Urinary bladder (tissue), 3 donors: ENCODE measurements at regions not wholly inside any gene's neighbourhood (a gene's known extent, or its start where the extent isn't known, plus 50 kb on each side); places are given as distances from the start of the nearest gene placed in this dataset.

Experiments used
- DNase-seq: peaks from one replicate; pipeline ENCODE4 v3.0.0-alpha.2; 2015; ENCODE audit errors: extremely low spot score
- H3K27ac ChIP-seq: one replicate; pipeline ENCODE4 v1.5.1; 2013; ENCODE audit warnings: low read depth, mild to moderate bottlenecking, moderate library complexity
- H3K36me3 ChIP-seq: one replicate; pipeline ENCODE4 v1.6.1; 2013; ENCODE audit warnings: mild to moderate bottlenecking, moderate library complexity; ENCODE audit not compliant: insufficient read depth
- H3K4me1 ChIP-seq: one replicate; pipeline ENCODE4 v1.6.1; 2013; ENCODE audit warnings: mild to moderate bottlenecking, moderate library complexity; ENCODE audit not compliant: insufficient read depth
- H3K4me3 ChIP-seq: one replicate; pipeline ENCODE4 v1.5.1; 2013; ENCODE audit warnings: low read depth, low read length
- WGBS: extraction: QIAGEN DNeasy Blood & Tissue Kit; methylation state at CpG from one replicate; pipeline ENCODE4 v1.1.7; 2013; 5-methylcytosine and 5-hydroxymethylcytosine counted together
- donor health status: healthy with polysubstance abuse.
- donor health status: healthy.

GRCh38 chr15:94061041-94061440 lies 170.3 kb upstream of the MCTP2 start:
- Histone ChIP-seq H3K36me3 (no peaks in the 10 kb centered on the region), H3K4me1 (no peaks in the 10 kb centered on the region), H3K27ac (no peak overlapping the region), H3K4me3 (no peak overlapping the region)
- no peak for DNase-seq
- WGBS: 78% methylated on average over 3 of the region's 3 CpGs

GRCh38 chr15:94059013-94059587 lies 172.3 kb upstream of the MCTP2 start:
- H3K27ac ChIP-seq: no peak overlapping the region
- no peak overlapping the region for H3K4me3 ChIP-seq
- H3K36me3 ChIP-seq: no peaks in the 10 kb centered on the region
- H3K4me1 ChIP-seq: no peaks in the 10 kb centered on the region
- DNase-seq: no peak
- WGBS: 52% methylated on average over 3 of the region's 3 CpGs

GRCh38 chr15:94057305-94057704 lies 174.1 kb upstream of the MCTP2 start:
- no peak overlapping the region for H3K27ac ChIP-seq
- no peaks in the 10 kb centered on the region for H3K4me1 ChIP-seq
- no peaks in the 10 kb centered on the region for H3K36me3 ChIP-seq
- no peak overlapping the region for H3K4me3 ChIP-seq
- DNase-seq: no peak
- WGBS: 89% methylated on average over 1 of the region's 1 CpG

- no peaks in the 10 kb centered on the region for H3K36me3 ChIP-seq
- no peak overlapping the region for H3K4me3 ChIP-seq
- H3K4me1 ChIP-seq: no peaks in the 10 kb centered on the region
- H3K27ac ChIP-seq: no peak overlapping the region
- DNase-seq: no peak
These were observed 175.0 kb upstream of the MCTP2 start for GRCh38 chr15:94056314-94056713.

GRCh38 chr15:94053626-94054025 lies 177.7 kb upstream of the MCTP2 start:
- Histone ChIP-seq H3K36me3 (no peaks in the 10 kb centered on the region), H3K27ac (no peak overlapping the region), H3K4me3 (no peak overlapping the region), H3K4me1 (no peaks in the 10 kb centered on the region)
- no peak for DNase-seq

GRCh38 chr15:94052711-94053110 lies 178.7 kb upstream of the MCTP2 start:
- Histone ChIP-seq H3K27ac (no peak overlapping the region), H3K36me3 (no peaks in the 10 kb centered on the region), H3K4me3 (no peak overlapping the region), H3K4me1 (no peaks in the 10 kb centered on the region)
- DNase-seq: no peak
- WGBS: 86% methylated on average over 2 of the region's 2 CpGs

- Histone ChIP-seq H3K4me3 (no peak overlapping the region), H3K27ac (no peak overlapping the region), H3K36me3 (no peaks in the 10 kb centered on the region), H3K4me1 (no peaks in the 10 kb centered on the region)
- 94% methylated on average over 2 of the region's 2 CpGs for WGBS
- DNase-seq: no peak
These were observed 183.8 kb upstream of the MCTP2 start for GRCh38 chr15:94047566-94047965.

GRCh38 chr15:94042180-94042928 lies 189.0 kb upstream of the MCTP2 start:
- no peak overlapping the region for H3K27ac ChIP-seq
- no peak for DNase-seq
- H3K4me3 ChIP-seq: no peak overlapping the region
- no peaks in the 10 kb centered on the region for H3K4me1 ChIP-seq
- no peaks in the 10 kb centered on the region for H3K36me3 ChIP-seq
- WGBS: 58% methylated on average over 9 of the region's 9 CpGs

- DNase-seq: no peak
- Histone ChIP-seq H3K36me3 (no peaks in the 10 kb centered on the region), H3K4me1 (no peaks in the 10 kb centered on the region), H3K27ac (no peak overlapping the region), H3K4me3 (no peak overlapping the region)
- WGBS: 53% methylated on average over 3 of the region's 3 CpGs
These were observed 189.6 kb upstream of the MCTP2 start for GRCh38 chr15:94041746-94042145.

- H3K27ac ChIP-seq: no peak overlapping the region
- no peaks in the 10 kb centered on the region for H3K4me1 ChIP-seq
- DNase-seq: no peak
- no peak overlapping the region for H3K4me3 ChIP-seq
- no peaks in the 10 kb centered on the region for H3K36me3 ChIP-seq
- WGBS: 90% methylated on average over 2 of the region's 2 CpGs
These were observed 190.7 kb upstream of the MCTP2 start for GRCh38 chr15:94040541-94041248.

GRCh38 chr15:94036156-94036555 lies 195.2 kb upstream of the MCTP2 start:
- H3K4me3 ChIP-seq: no peak overlapping the region
- WGBS: 88% methylated on average over 2 of the region's 2 CpGs

GRCh38 chr15:94033683-94034020 lies 197.7 kb upstream of the MCTP2 start:
- Histone ChIP-seq H3K27ac (no peak overlapping the region), H3K4me1 (no peaks in the 10 kb centered on the region), H3K36me3 (no peaks in the 10 kb centered on the region), H3K4me3 (no peak overlapping the region)
- no peak for DNase-seq
- 97% methylated on average over 17 of the region's 17 CpGs for WGBS

More at GRCh38 chr15:94036156-94036555, 195.2 kb upstream of the MCTP2 start:
- Histone ChIP-seq H3K4me1 (no peaks in the 10 kb centered on the region), H3K36me3 (no peaks in the 10 kb centered on the region), H3K27ac (no peak overlapping the region)
- DNase-seq: no peak

GRCh38 chr15:94033014-94033682 lies 198.2 kb upstream of the MCTP2 start:
- H3K27ac ChIP-seq: no peak overlapping the region
- H3K4me1 ChIP-seq: no peaks in the 10 kb centered on the region
- 84% methylated on average over 8 of the region's 8 CpGs for WGBS
- no peak for DNase-seq
- no peaks in the 10 kb centered on the region for H3K36me3 ChIP-seq
- no peak overlapping the region for H3K4me3 ChIP-seq

GRCh38 chr15:94032571-94032970 lies 198.8 kb upstream of the MCTP2 start:
- Histone ChIP-seq H3K27ac (no peak overlapping the region), H3K4me1 (no peaks in the 10 kb centered on the region)

More at GRCh38 chr15:94032571-94032970, 198.8 kb upstream of the MCTP2 start:
- DNase-seq: no peak
- H3K4me3 ChIP-seq: no peak overlapping the region
- H3K36me3 ChIP-seq: no peaks in the 10 kb centered on the region
- WGBS: 93% methylated on average over 7 of the region's 7 CpGs
